Activated T-cell treated with anti-CD3 and anti-CD28 coated beads, Interleukin-2, amount 50 U/mL, for 72 hours (primary cell): ENCODE measurements at regions not wholly inside any gene's neighbourhood (a gene's known extent, or its start where the extent isn't known, plus 50 kb on each side); places are given as distances from the start of the nearest gene placed in this dataset.
"Not testable (repeated sequence)": the region's sequence is repeated elsewhere in the genome, so short reads cannot be mapped to it uniquely, and the experiment has no call there.

Experiments
- ATAC-seq, 2 donors: fragments of 150-1000 bp; cut with Tn5 transposase; replicated peaks in 1 of 2; 2 replicates each; pipeline ENCODE4 v1.10.0; 2021; ENCODE audit warnings: moderate library complexity in 2 of 2, mild to moderate bottlenecking in 1 of 2
- DNase-seq, 2 donors: peaks; one replicate each; pipeline ENCODE4 v3.0.0; 2021 to 2022; ENCODE audit warnings: mixed read lengths in 1 of 2
- H3K27ac Mint-ChIP-seq: one replicate; pipeline ENCODE4 v1.8.0; 2022; ENCODE audit warnings: mild to moderate bottlenecking, moderate library complexity, mixed read lengths
- H3K27me3 Mint-ChIP-seq: one replicate; pipeline ENCODE4 v1.8.0; 2022; ENCODE audit warnings: low read depth, mixed read lengths
- H3K36me3 Mint-ChIP-seq, 2 donors: one replicate each; pipeline ENCODE4 v1.8.0; 2022; ENCODE audit warnings: mixed read lengths in 2 of 2, mild to moderate bottlenecking in 1 of 2; ENCODE audit not compliant: insufficient read depth in 2 of 2
- H3K4me1 Mint-ChIP-seq: one replicate; pipeline ENCODE4 v1.8.0; 2022; ENCODE audit warnings: low read depth, mixed read lengths
- H3K4me3 Mint-ChIP-seq, 2 donors: one replicate each; pipeline ENCODE4 v1.8.0; 2022; ENCODE audit warnings: mild to moderate bottlenecking in 2 of 2, mixed read lengths in 2 of 2, moderate library complexity in 2 of 2
- H3K9me3 Mint-ChIP-seq, 2 donors: one replicate each; pipeline ENCODE4 v1.8.0; 2022; ENCODE audit warnings: mixed read lengths in 2 of 2

GRCh38 chr12:11446372-11446771, 51.0 kb upstream of the PRB2 start:
- Mint-ChIP-seq H3K9me3 (no peaks in the 10 kb centered on the region), H3K27ac (no peak overlapping the region), H3K36me3 (no peaks in the 10 kb centered on the region), H3K27me3 (no peaks in the 10 kb centered on the region), H3K4me1 (no peaks in the 10 kb centered on the region), H3K4me3 (no peak overlapping the region)
- ATAC-seq, result no peak
- no peak for DNase-seq

GRCh38 chr12:11457996-11458645, 62.8 kb upstream of the PRB2 start:
- ATAC-seq (no peak), DNase-seq (no peak)
- Mint-ChIP-seq H3K4me3 (no peak overlapping the region), H3K36me3 (no peaks in the 10 kb centered on the region), H3K4me1 (no peaks in the 10 kb centered on the region), H3K9me3 (no peaks in the 10 kb centered on the region), H3K27ac (no peak overlapping the region), H3K27me3 (no peaks in the 10 kb centered on the region)

GRCh38 chr12:11460343-11461023, 65.1 kb upstream of the PRB2 start:
- Mint-ChIP-seq H3K4me1 (no peaks in the 10 kb centered on the region), H3K27me3 (no peaks in the 10 kb centered on the region), H3K9me3 (no peaks in the 10 kb centered on the region), H3K27ac (no peak overlapping the region), H3K36me3 (no peaks in the 10 kb centered on the region), H3K4me3 (no peak overlapping the region)
- ATAC-seq (no peak), DNase-seq (no peak)

- H3K36me3 Mint-ChIP-seq, result no peaks in the 10 kb centered on the region
- H3K27ac Mint-ChIP-seq, result no peak overlapping the region
- no peaks in the 10 kb centered on the region for H3K4me1 Mint-ChIP-seq
- DNase-seq (no peak), ATAC-seq (no peak)
- no peaks in the 10 kb centered on the region for H3K27me3 Mint-ChIP-seq
- H3K4me3 Mint-ChIP-seq, result no peak overlapping the region
- H3K9me3 Mint-ChIP-seq, result no peaks in the 10 kb centered on the region
Measured at GRCh38 chr12:11461433-11461832, 66.1 kb upstream of the PRB2 start.

GRCh38 chr12:11477110-11477509, 81.7 kb upstream of the PRB2 start:
- DNase-seq (no peak), ATAC-seq (no peak)
- Mint-ChIP-seq H3K27me3 (peaks cover 5% of the 10 kb centered on the region), H3K36me3 (no peaks in the 10 kb centered on the region), H3K9me3 (peaks cover 0 to 3% of the 10 kb centered on the region in 2 donors), H3K27ac (no peak overlapping the region), H3K4me3 (no peak overlapping the region), H3K4me1 (no peaks in the 10 kb centered on the region)

- Mint-ChIP-seq H3K27ac (no peak overlapping the region), H3K36me3 (no peaks in the 10 kb centered on the region), H3K9me3 (no peaks in the 10 kb centered on the region), H3K27me3 (peaks cover 5% of the 10 kb centered on the region), H3K4me1 (peaks cover 5% of the 10 kb centered on the region), H3K4me3 (no peak overlapping the region)
- ATAC-seq (no peak), DNase-seq (no peak)
Measured at GRCh38 chr12:11482955-11483354, 87.6 kb upstream of the PRB2 start.

- DNase-seq (peak; percentile 79 to 80), ATAC-seq (peak; percentile 82 to 84)
- Mint-ChIP-seq H3K36me3 (no peaks in the 10 kb centered on the region), H3K27me3 (no peaks in the 10 kb centered on the region), H3K9me3 (no peaks in the 10 kb centered on the region), H3K27ac (peak overlapping the region; percentile 18), H3K4me1 (peaks cover 5% of the 10 kb centered on the region), H3K4me3 (no peak overlapping the region)
Measured at GRCh38 chr12:11486623-11487444, 91.5 kb upstream of the PRB2 start.

GRCh38 chr12:11496157-11496851, 100.9 kb upstream of the PRB2 start:
- H3K27ac Mint-ChIP-seq, result no peak overlapping the region
- no peak for ATAC-seq
- H3K4me3 Mint-ChIP-seq, result no peak overlapping the region
- H3K27me3 Mint-ChIP-seq, result peaks cover 22% of the 10 kb centered on the region
- DNase-seq, result no peak
- H3K9me3 Mint-ChIP-seq, result peaks cover 2 to 4% of the 10 kb centered on the region in 2 donors
- peaks cover 0 to 3% of the 10 kb centered on the region in 2 donors for H3K36me3 Mint-ChIP-seq
- peaks cover 5% of the 10 kb centered on the region for H3K4me1 Mint-ChIP-seq

- DNase-seq (no peak), ATAC-seq (no peak)
- H3K36me3 Mint-ChIP-seq, result peaks cover 0 to 3% of the 10 kb centered on the region in 2 donors
- peaks cover 26% of the 10 kb centered on the region for H3K27me3 Mint-ChIP-seq
- H3K27ac Mint-ChIP-seq, result no peak overlapping the region
- H3K4me1 Mint-ChIP-seq, result peaks cover 5% of the 10 kb centered on the region
- peaks cover 2 to 4% of the 10 kb centered on the region in 2 donors for H3K9me3 Mint-ChIP-seq
- no peak overlapping the region for H3K4me3 Mint-ChIP-seq
Measured at GRCh38 chr12:11497438-11497837, 102.1 kb upstream of the PRB2 start.

GRCh38 chr12:11497995-11498394, 102.6 kb upstream of the PRB2 start:
- H3K27me3 Mint-ChIP-seq, result peaks cover 26% of the 10 kb centered on the region
- no peak overlapping the region for H3K4me3 Mint-ChIP-seq
- H3K4me1 Mint-ChIP-seq, result peaks cover 5% of the 10 kb centered on the region
- peaks cover 0 to 3% of the 10 kb centered on the region in 2 donors for H3K36me3 Mint-ChIP-seq
- no peak overlapping the region for H3K27ac Mint-ChIP-seq
- DNase-seq (no peak), ATAC-seq (no peak)
- H3K9me3 Mint-ChIP-seq, result peaks cover 2 to 4% of the 10 kb centered on the region in 2 donors

GRCh38 chr12:11498574-11498973, 103.2 kb upstream of the PRB2 start:
- H3K27me3 Mint-ChIP-seq, result peaks cover 26% of the 10 kb centered on the region
- H3K27ac Mint-ChIP-seq, H3K9me3 Mint-ChIP-seq, H3K36me3 Mint-ChIP-seq, H3K4me3 Mint-ChIP-seq, H3K4me1 Mint-ChIP-seq: not testable (repeated sequence)
- DNase-seq (peak in 1 of 2 donors; percentile 24), ATAC-seq (peak in 1 of 2 donors; percentile 30)

GRCh38 chr12:11499806-11500187, 104.4 kb upstream of the PRB2 start:
- Mint-ChIP-seq H3K36me3 (peaks cover 0 to 3% of the 10 kb centered on the region in 2 donors), H3K27me3 (peaks cover 26% of the 10 kb centered on the region), H3K4me3 (no peak overlapping the region)

More at GRCh38 chr12:11499806-11500187, 104.4 kb upstream of the PRB2 start:
- no peak for ATAC-seq
- DNase-seq, result no peak
- peaks cover 2 to 4% of the 10 kb centered on the region in 2 donors for H3K9me3 Mint-ChIP-seq
- H3K4me1 Mint-ChIP-seq, result peaks cover 5% of the 10 kb centered on the region
- no peak overlapping the region for H3K27ac Mint-ChIP-seq
